Liver (tissue), 7 donors: ENCODE measurements at regions not wholly inside any gene's neighbourhood (a gene's known extent, or its start where the extent isn't known, plus 50 kb on each side); places are given as distances from the start of the nearest gene placed in this dataset.

Experiments
- DNase-seq: peaks from one replicate; pipeline ENCODE4 v3.0.0-alpha.2; 2017; ENCODE audit warnings: low spot score
- H3K27ac ChIP-seq, 2 donors: one replicate each; pipeline ENCODE4 v1.7.0; 2013; ENCODE audit warnings: inconsistent platforms in 2 of 2, low read length in 2 of 2, control low read depth in 1 of 2, low read depth in 1 of 2, mild to moderate bottlenecking in 1 of 2
- H3K27me3 ChIP-seq, 4 donors: one replicate each; pipeline versions ENCODE4 v1.6.1 to v1.7.0; 2013; ENCODE audit warnings: low read length in 3 of 4, inconsistent platforms in 1 of 4, mild to moderate bottlenecking in 1 of 4, moderate library complexity in 1 of 4; ENCODE audit not compliant: control insufficient read depth in 4 of 4, insufficient read depth in 4 of 4
- H3K36me3 ChIP-seq, 4 donors: one replicate each; pipeline versions ENCODE4 v1.6.1 to v1.7.0; 2013; ENCODE audit warnings: low read length in 3 of 4, mild to moderate bottlenecking in 3 of 4, low read depth in 1 of 4, moderate library complexity in 1 of 4; ENCODE audit not compliant: control insufficient read depth in 4 of 4, insufficient read depth in 3 of 4
- H3K4me1 ChIP-seq, 4 donors: one replicate each; pipeline versions ENCODE4 v1.6.1 to v1.7.0; 2013; ENCODE audit warnings: low read length in 3 of 4, mild to moderate bottlenecking in 3 of 4, moderate library complexity in 1 of 4; ENCODE audit not compliant: control insufficient read depth in 4 of 4, insufficient read depth in 4 of 4
- H3K4me3 ChIP-seq, 3 donors: one replicate each; pipeline versions ENCODE4 v1.6.1 to v1.7.0; 2013; ENCODE audit warnings: low read length in 3 of 3, control low read depth in 1 of 3, low read depth in 1 of 3, mild to moderate bottlenecking in 1 of 3
- H3K9ac ChIP-seq, 2 donors: one replicate each; pipeline ENCODE4 v1.7.0; 2013; ENCODE audit warnings: low read length in 2 of 2, mild to moderate bottlenecking in 2 of 2, moderate library complexity in 2 of 2, control low read depth in 1 of 2, low read depth in 1 of 2
- H3K9me3 ChIP-seq, 4 donors: one replicate each; pipeline versions ENCODE4 v1.6.1 to v1.7.0; 2013; ENCODE audit warnings: low read length in 3 of 4; ENCODE audit not compliant: control insufficient read depth in 4 of 4
- EGR1 ChIP-seq, 2 donors: IDR thresholded peaks; 2 replicates each; pipeline ENCODE4 v1.6.1; 2016 to 2018; ENCODE audit warnings: antibody characterized with exemption in 2 of 2, low read depth in 2 of 2
- GABPA ChIP-seq, 2 donors: IDR thresholded peaks in 1 of 2; conservative IDR thresholded peaks in 1 of 2; 2 replicates each; pipeline ENCODE4 v1.6.1; 2016; ENCODE audit warnings: antibody characterized with exemption in 2 of 2, mild to moderate bottlenecking in 1 of 2, moderate library complexity in 1 of 2
- HNF4A ChIP-seq, 2 donors: conservative IDR thresholded peaks; 2 replicates each; pipeline ENCODE4 v1.6.1; 2016; ENCODE audit warnings: antibody characterized with exemption in 2 of 2, mild to moderate bottlenecking in 2 of 2
- HNF4G ChIP-seq: IDR thresholded peaks from 2 replicates; pipeline ENCODE4 v1.6.1; 2016; ENCODE audit warnings: antibody characterized with exemption
- JUND ChIP-seq, 2 donors: IDR thresholded peaks; 2 replicates each; pipeline ENCODE4 v1.6.1; 2016; ENCODE audit warnings: antibody characterized with exemption in 2 of 2
- NR2F2 ChIP-seq: IDR thresholded peaks from 2 replicates; pipeline ENCODE4 v1.6.1; 2016; ENCODE audit warnings: antibody characterized with exemption
- RAD21 ChIP-seq, 2 donors: IDR thresholded peaks; 2 replicates each; pipeline ENCODE4 v1.6.1; 2016; ENCODE audit warnings: antibody characterized with exemption in 2 of 2, mild to moderate bottlenecking in 2 of 2
- REST ChIP-seq: IDR thresholded peaks from 2 replicates; pipeline ENCODE4 v1.6.1; 2016; ENCODE audit warnings: antibody characterized with exemption, mild to moderate bottlenecking
- RXRA ChIP-seq, 2 donors: IDR thresholded peaks; 2 replicates each; pipeline ENCODE4 v1.6.1; 2017 to 2018; ENCODE audit warnings: antibody characterized with exemption in 2 of 2, mild to moderate bottlenecking in 1 of 2
- TAF1 ChIP-seq: conservative IDR thresholded peaks from 2 replicates; pipeline ENCODE4 v1.6.1; 2016; ENCODE audit warnings: antibody characterized with exemption, mild to moderate bottlenecking
- WGBS: extraction: QIAGEN DNeasy Blood & Tissue Kit; methylation state at CpG from one replicate; pipeline ENCODE4 v1.1.7; 2013; 5-methylcytosine and 5-hydroxymethylcytosine counted together
- TF ChIP-seq, protein P1 (sequence below): IDR thresholded peaks from 2 replicates; pipeline ENCODE4 v1.6.1; 2016; ENCODE audit warnings: antibody characterized with exemption
- TF ChIP-seq, protein P2 (sequence below): IDR thresholded peaks from 2 replicates; pipeline ENCODE4 v1.6.1; 2016; ENCODE audit warnings: antibody characterized with exemption
- TF ChIP-seq, protein P3 (sequence below): IDR thresholded peaks from 2 replicates; pipeline ENCODE4 v1.6.1; 2016; ENCODE audit warnings: antibody characterized with exemption
- donor health status: healthy.
- donor health status: healthy.
- donor health status: healthy.
- donor health status: healthy.

DNA sequence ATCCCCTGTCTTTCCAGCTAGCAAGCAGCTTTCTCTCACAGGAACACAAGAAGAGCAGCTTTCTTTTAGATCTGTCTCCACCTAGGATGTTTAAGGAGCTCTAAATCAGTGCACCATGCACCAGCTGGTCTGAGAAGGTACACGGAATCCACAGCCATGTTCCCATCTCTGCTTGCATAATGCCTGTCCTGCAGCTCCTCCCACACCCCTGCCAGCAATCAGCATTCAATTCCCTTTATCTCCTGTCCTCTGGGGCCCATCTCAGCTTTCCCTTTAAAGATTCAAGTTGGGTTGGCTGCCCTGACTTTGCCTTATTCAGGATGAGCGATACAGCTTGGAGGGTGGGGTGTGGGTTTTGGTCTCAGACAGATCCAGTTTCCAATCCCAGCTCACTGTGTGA, 826.3 kb downstream of the BCL11B start:
- Histone ChIP-seq H3K4me3 (no peak overlapping the region), H3K9ac (no peak overlapping the region), H3K4me1 (no peaks in the 10 kb centered on the region), H3K9me3 (no peaks in the 10 kb centered on the region), H3K27ac (no peak overlapping the region), H3K27me3 (peaks cover 0 to 3% (median 0%) of the 10 kb centered on the region in 4 donors), H3K36me3 (no peaks in the 10 kb centered on the region)
- DNase-seq = no peak
- 38% methylated on average over 2 of the region's 2 CpGs for WGBS
- TF ChIP-seq, protein P1, sequence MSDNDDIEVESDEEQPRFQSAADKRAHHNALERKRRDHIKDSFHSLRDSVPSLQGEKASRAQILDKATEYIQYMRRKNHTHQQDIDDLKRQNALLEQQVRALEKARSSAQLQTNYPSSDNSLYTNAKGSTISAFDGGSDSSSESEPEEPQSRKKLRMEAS = no peak
- no peak for TF ChIP-seq JUND (IDR thresholded peaks at IDR 0.05)
- TF ChIP-seq, protein P2, sequence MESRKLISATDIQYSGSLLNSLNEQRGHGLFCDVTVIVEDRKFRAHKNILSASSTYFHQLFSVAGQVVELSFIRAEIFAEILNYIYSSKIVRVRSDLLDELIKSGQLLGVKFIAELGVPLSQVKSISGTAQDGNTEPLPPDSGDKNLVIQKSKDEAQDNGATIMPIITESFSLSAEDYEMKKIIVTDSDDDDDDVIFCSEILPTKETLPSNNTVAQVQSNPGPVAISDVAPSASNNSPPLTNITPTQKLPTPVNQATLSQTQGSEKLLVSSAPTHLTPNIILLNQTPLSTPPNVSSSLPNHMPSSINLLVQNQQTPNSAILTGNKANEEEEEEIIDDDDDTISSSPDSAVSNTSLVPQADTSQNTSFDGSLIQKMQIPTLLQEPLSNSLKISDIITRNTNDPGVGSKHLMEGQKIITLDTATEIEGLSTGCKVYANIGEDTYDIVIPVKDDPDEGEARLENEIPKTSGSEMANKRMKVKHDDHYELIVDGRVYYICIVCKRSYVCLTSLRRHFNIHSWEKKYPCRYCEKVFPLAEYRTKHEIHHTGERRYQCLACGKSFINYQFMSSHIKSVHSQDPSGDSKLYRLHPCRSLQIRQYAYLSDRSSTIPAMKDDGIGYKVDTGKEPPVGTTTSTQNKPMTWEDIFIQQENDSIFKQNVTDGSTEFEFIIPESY = no peak

GRCh38 chr14:98446508-98446907, 825.5 kb downstream of the BCL11B start:
- TF ChIP-seq HNF4G = no peak
- no peak for TF ChIP-seq JUND (IDR thresholded peaks at IDR 0.05)
- TF ChIP-seq RAD21 (IDR thresholded peaks at IDR 0.05) = no peak
- TF ChIP-seq, protein P3, sequence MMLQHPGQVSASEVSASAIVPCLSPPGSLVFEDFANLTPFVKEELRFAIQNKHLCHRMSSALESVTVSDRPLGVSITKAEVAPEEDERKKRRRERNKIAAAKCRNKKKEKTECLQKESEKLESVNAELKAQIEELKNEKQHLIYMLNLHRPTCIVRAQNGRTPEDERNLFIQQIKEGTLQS = no peak
- TF ChIP-seq EGR1 (IDR thresholded peaks at IDR 0.05; ENCODE audit: low read depth in 2 of 2) = no peak
- TF ChIP-seq, protein P2 = no peak
- no peak for TF ChIP-seq HNF4A (conservative IDR thresholded peaks at IDR 0.05)
- TF ChIP-seq TAF1 = no peak
- no peak for TF ChIP-seq REST
- TF ChIP-seq NR2F2 = no peak
- no peak for TF ChIP-seq GABPA (IDR thresholded peaks at IDR 0.05 in 1 of 2, conservative IDR thresholded peaks at IDR 0.05 in 1 of 2)
- no peak for TF ChIP-seq RXRA (IDR thresholded peaks at IDR 0.05)

More at GRCh38 chr14:98446508-98446907, 825.5 kb downstream of the BCL11B start:
- no peak for DNase-seq
- no peaks in the 10 kb centered on the region for H3K9me3 ChIP-seq
- H3K9ac ChIP-seq = no peak overlapping the region
- H3K27ac ChIP-seq = no peak overlapping the region
- peaks cover 0 to 3% (median 0%) of the 10 kb centered on the region in 4 donors for H3K27me3 ChIP-seq
- H3K36me3 ChIP-seq = no peaks in the 10 kb centered on the region
- H3K4me3 ChIP-seq = no peak overlapping the region
- H3K4me1 ChIP-seq = no peaks in the 10 kb centered on the region
- WGBS = 70% methylated on average over 3 of the region's 3 CpGs
